ENCODE measurements at regions not wholly inside any gene's neighbourhood (a gene's known extent, or its start where the extent isn't known, plus 50 kb on each side); places are given as distances from the start of the nearest gene placed in this dataset.

DNA sequence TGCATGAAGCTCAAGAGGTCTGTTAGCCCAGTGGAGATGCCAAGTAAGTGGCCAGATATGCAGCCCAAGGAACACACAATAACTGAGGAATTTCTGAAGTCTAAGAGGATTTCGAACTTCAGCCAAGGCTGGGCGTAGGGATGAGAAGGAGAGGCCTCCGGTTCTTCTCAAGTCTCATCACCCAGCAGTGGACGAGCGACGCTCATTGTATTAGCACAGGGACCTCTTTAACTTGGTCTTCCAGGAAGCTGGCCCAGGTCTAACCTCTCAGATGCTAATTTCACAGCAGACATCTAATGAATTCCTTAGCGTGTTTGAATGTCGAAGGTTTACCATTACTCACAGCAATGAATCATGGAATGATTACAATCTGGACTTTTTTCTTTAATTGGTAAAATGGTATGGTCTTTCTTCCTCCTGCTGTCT lies 85.0 kb downstream of the HES1 start:
- Mint-ChIP-seq H3K27ac (no peak overlapping the region), H3K4me1 (ENCODE audit: low read depth) (peaks cover 28% of the 10 kb centered on the region), H3K36me3 (ENCODE audit: insufficient read depth) (no peaks in the 10 kb centered on the region), H3K9me3 (ENCODE audit: low read depth) (no peaks in the 10 kb centered on the region), H3K27me3 (peaks cover 20% of the 10 kb centered on the region), H3K4me3 (ENCODE audit: low read depth) (no peak overlapping the region)
- TF ChIP-seq, protein P1, sequence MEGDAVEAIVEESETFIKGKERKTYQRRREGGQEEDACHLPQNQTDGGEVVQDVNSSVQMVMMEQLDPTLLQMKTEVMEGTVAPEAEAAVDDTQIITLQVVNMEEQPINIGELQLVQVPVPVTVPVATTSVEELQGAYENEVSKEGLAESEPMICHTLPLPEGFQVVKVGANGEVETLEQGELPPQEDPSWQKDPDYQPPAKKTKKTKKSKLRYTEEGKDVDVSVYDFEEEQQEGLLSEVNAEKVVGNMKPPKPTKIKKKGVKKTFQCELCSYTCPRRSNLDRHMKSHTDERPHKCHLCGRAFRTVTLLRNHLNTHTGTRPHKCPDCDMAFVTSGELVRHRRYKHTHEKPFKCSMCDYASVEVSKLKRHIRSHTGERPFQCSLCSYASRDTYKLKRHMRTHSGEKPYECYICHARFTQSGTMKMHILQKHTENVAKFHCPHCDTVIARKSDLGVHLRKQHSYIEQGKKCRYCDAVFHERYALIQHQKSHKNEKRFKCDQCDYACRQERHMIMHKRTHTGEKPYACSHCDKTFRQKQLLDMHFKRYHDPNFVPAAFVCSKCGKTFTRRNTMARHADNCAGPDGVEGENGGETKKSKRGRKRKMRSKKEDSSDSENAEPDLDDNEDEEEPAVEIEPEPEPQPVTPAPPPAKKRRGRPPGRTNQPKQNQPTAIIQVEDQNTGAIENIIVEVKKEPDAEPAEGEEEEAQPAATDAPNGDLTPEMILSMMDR (IDR thresholded peaks at IDR 0.05; ENCODE audit: unreplicated experiment): no peak
- no peak for DNase-seq (ENCODE audit: low spot score, unreplicated experiment)

DNA sequence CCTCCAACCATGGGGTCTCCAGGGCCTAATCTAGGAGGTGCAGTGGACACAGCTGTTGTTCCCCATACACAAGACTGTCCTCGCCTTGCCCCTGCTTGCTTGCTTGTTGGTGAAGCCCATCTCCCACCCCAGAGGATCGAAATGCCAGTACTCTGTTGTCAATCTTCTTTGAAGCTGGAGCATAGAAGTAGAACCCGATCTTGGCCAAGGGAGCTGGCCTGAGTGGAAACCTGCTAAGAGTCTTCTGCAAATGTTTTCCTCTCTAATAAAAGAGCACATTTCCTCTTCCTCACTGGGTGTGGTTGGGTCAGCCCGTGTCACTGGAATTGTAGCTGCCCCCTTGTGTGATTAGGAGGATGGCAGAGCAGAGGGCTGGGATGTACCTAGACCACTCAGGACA lies 85.4 kb downstream of the HES1 start:
- Mint-ChIP-seq H3K4me1 (ENCODE audit: low read depth) (peaks cover 26% of the 10 kb centered on the region), H3K27me3 (peaks cover 24% of the 10 kb centered on the region), H3K27ac (peak overlapping the region; percentile 38), H3K4me3 (ENCODE audit: low read depth) (no peak overlapping the region), H3K9me3 (ENCODE audit: low read depth) (no peaks in the 10 kb centered on the region), H3K36me3 (ENCODE audit: insufficient read depth) (no peaks in the 10 kb centered on the region)
- no peak for DNase-seq (ENCODE audit: low spot score, unreplicated experiment)
- TF ChIP-seq, protein P1 (IDR thresholded peaks at IDR 0.05; ENCODE audit: unreplicated experiment): no peak

DNA sequence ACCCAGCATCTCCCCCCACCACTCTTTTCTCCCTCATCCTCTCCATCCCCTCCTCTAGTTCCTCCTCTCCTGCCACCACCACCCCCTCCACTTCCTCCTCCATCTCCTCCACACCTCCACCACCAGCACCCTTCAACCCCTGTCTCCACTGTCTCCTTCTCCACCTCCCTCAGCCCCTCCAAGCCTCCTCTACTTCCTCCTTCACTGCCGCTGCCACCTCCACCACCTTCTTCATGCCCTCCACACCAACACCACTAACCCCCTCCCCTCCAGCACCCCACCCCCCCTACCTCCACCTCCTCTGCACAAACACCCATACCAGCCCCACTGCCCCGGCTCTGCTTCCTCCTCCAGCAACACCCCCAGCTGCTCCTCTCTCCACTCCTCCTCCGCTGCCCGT lies 88.0 kb downstream of the HES1 start:
- H3K9me3 Mint-ChIP-seq (ENCODE audit: low read depth): peaks cover 6% of the 10 kb centered on the region
- H3K27me3 Mint-ChIP-seq: peaks cover 22% of the 10 kb centered on the region
- peak overlapping the region; percentile 43 for H3K27ac Mint-ChIP-seq

DNA sequence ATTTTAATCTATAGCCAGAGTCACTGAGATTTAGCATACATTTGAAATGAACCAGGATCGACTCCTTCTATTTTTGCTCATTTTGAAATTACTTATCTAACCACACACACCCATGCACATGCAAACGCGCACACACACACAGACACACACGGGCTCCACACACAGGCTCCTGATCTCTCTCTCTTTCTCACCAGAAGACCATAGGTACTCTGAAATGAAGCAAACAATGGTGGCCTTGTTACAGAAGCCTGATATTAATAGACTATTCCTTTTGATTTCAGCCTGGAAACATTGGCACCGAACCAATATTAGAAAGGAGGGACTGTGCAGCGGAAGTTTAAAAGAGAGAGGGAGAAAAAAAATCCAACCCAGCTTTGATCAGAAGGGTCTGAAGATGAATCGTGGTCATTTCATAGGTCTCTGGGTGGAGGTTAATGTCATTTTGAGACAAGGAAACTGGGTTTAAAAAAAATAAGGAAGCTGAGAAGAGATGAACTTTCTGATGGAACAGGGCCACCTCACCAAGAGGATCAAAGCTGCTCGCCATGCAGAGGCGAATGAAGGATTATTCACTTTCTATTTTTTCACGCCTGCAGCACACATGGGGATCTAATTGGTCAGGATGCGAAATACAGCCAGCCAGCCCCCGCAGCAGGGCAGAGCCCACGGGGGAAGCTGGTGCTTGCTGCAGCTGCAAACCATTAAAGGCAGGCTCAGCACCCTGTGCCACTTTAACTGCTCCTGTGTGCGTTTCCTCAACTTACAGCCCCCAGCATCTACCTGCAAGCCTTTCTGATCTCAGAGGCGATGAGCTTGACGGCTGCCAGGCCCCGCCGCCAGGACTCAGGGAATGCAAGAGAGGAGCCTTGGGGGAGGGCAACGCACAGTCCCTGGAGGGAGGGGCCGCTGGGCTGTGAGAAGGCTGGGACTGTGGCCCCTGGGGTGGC lies 88.8 kb downstream of the HES1 start:
- Mint-ChIP-seq H3K27me3 (peaks cover 20% of the 10 kb centered on the region), H3K4me3 (ENCODE audit: low read depth) (no peak overlapping the region), H3K9me3 (ENCODE audit: low read depth) (peaks cover 6% of the 10 kb centered on the region), H3K36me3 (ENCODE audit: insufficient read depth) (peaks cover 2% of the 10 kb centered on the region), H3K27ac (peak overlapping the region; percentile 43), H3K4me1 (ENCODE audit: low read depth) (peaks cover 10% of the 10 kb centered on the region)
- no peak for DNase-seq (ENCODE audit: low spot score, unreplicated experiment)
- TF ChIP-seq, protein P1 (IDR thresholded peaks at IDR 0.05; ENCODE audit: unreplicated experiment): no peak

More for the DNA sequence above, 88.0 kb downstream of the HES1 start:
- peaks cover 17% of the 10 kb centered on the region for H3K4me1 Mint-ChIP-seq (ENCODE audit: low read depth)
- no peak for DNase-seq (ENCODE audit: low spot score, unreplicated experiment)
- H3K36me3 Mint-ChIP-seq (ENCODE audit: insufficient read depth): peaks cover 2% of the 10 kb centered on the region
- H3K4me3 Mint-ChIP-seq (ENCODE audit: low read depth): no peak overlapping the region
- TF ChIP-seq, protein P1 (IDR thresholded peaks at IDR 0.05; ENCODE audit: unreplicated experiment): no peak

DNA sequence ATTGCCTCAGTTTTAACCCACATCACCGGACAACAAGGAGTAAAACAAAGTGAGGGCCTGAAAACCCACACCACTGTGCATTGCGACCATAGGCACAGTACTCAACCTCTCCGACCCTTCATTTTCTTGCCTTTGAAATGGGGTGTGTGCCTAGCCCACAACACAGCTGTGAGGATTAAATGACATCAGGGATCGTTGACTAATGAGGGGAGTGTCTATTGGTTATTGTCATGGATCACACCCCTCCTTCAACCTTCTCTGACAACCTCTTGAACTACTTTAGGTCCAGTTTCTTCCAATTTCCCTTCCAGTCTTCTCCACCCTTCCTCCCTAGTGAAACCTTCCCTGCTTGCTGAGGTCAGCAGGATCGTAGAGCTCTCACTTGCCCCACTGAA lies 89.5 kb downstream of the HES1 start:
- Mint-ChIP-seq H3K9me3 (ENCODE audit: low read depth) (peaks cover 6% of the 10 kb centered on the region), H3K27ac (no peak overlapping the region), H3K4me3 (ENCODE audit: low read depth) (no peak overlapping the region), H3K27me3 (peaks cover 20% of the 10 kb centered on the region), H3K4me1 (ENCODE audit: low read depth) (peaks cover 10% of the 10 kb centered on the region), H3K36me3 (ENCODE audit: insufficient read depth) (peaks cover 2% of the 10 kb centered on the region)
- no peak for DNase-seq (ENCODE audit: low spot score, unreplicated experiment)
- TF ChIP-seq, protein P1 (IDR thresholded peaks at IDR 0.05; ENCODE audit: unreplicated experiment): no peak

Data from progenitor cell of endocrine pancreas (in vitro differentiated cells).